ENCODE measurements at regions not wholly inside any gene's neighbourhood (a gene's known extent, or its start where the extent isn't known, plus 50 kb on each side); places are given as distances from the start of the nearest gene placed in this dataset.
A peak's percentile ranks its signal among the peaks of the same experiment; 100 is the strongest.

DNA sequence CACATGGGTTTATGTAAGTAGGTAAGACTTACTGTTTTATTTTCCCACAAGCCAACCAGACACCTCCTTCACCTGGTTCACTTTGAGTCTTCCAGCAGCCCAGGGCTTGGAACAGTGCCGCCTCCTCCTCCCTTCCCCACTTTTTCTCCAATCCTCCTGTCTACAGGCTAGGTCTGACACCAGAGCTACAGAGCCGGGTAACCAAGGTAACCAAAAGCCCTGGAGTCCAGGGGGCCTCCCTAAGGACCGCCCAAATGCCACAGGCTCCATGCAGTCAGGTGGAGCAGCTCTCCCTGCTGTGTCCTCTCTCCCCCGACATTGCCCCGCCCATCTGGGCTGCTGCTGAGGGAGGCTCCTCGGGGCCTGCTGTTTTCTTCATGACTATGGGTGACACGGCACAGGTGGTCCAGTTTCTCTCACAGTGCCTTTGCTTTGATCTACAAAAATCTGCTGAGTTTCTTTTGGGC is 138.0 kb upstream of the EFNA5 start:
- no peak for DNase-seq (ENCODE audit: low spot score)

DNA sequence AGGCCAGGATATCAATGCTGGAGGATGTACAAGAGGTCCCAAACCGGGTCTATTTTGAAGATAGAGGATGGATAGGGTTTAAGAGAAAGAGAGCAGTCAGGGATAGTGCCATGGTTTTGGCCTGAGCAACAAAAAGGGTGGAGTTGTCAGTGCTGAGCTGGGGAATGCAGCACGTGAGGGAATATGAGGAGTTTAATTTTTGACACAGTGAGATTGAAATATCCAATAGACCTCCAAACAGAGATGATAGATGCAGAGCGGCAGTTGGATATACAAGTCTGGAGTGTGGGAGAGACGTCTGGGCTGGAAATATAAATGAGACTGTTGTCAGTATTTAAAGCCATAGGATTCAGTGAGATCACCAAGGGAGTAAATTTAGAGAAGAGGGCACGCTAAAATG is 136.7 kb upstream of the EFNA5 start:
- DNase-seq (ENCODE audit: low spot score): no peak

DNA sequence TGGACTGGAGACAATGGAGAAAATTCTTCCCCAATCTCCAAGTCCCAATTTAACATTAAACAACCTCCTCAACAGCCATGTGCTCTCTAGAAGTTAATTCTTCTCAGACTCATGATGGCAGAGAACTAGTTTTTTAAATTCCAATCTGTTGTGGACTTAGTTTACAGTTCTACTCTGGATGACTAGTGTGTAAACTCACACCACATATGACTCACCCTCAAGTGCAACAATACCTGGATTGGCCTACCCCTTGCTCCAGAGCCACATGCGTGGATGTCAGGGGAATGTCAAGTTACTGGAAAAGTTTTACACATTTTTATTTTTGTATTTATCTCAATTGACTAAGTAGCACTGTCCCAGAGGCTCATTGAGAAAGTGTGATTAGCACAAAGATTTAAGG is 136.0 kb upstream of the EFNA5 start:
- DNase-seq (ENCODE audit: low spot score): peak; percentile 25

DNA sequence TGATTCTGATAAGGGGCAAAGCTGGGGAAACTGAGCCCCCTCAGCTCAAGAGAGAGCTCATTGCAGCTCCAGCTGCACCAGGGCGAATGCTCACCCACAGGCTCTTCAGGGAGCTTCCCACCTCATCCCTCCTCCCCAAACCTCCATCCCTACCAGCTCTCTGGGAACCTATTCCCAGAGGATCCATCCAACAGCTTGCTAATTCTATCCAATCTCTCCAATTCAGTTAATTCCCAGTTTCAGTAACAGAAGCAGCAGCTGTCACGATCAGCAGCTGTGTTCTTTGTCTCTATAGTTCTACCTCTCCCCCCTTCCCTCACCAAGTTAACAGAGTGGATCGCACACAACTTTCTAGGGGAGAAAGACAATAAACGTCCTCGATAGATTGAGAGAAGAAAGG is 135.5 kb upstream of the EFNA5 start:
- no peak for DNase-seq (ENCODE audit: low spot score)

DNA sequence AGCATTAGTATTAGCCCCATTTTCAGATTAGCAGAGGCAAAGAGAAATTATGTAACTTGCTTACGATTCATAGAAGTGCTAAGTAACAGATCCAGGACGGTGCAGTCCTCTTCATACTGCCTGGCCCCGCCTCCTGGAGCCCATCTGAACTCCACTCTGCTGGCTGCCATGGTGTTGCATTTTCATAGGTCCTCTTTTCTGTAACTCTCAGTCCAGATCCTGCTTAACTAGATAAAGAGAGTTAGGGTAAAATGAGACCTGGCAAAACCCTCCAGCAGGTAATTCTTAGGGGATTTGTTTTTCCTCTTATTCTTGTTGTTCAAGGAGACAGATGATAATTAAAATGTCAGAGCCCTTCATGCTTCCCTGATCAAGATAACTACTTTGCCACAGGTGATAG is 135.1 kb upstream of the EFNA5 start:
- no peak for DNase-seq (ENCODE audit: low spot score)

DNA sequence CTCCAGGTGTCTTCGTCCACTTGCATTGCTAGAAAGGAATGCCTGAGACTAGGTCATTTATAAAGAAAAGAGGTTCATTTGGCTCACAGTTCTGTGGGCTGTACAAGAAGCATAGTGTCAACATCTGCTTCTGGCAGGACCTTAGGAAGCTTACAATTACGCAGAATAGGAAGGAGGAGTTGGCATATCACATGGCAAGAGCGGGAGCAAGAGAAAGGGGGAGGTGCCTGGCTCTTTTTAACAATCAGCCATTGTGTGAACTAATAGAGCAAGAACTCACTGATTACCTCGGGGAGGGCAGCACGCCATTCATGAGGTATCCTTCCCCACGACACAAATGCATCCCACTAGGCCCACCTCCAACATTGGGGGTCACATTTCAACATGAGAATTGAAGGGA is 134.4 kb upstream of the EFNA5 start:
- DNase-seq (ENCODE audit: low spot score): no peak

DNA sequence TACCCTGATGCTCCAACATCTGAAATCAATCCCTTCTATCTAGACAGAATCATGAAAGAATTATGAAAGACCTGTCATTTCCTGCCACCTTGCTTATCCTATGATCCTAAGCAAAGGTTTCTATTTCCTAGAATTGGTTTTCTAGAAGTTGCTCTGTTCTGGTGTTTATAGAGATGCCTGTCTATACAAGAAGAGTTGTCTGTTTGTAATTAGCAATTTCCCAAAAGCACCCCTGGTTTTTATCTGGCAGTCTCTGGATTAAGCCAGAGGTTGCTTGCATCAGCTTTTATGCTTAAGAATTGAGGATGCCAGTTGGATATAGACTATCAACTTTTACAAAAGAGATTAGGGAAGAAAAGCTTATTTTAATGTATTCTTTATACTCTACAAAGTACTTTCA is 133.0 kb upstream of the EFNA5 start:
- no peak for DNase-seq (ENCODE audit: low spot score)

DNA sequence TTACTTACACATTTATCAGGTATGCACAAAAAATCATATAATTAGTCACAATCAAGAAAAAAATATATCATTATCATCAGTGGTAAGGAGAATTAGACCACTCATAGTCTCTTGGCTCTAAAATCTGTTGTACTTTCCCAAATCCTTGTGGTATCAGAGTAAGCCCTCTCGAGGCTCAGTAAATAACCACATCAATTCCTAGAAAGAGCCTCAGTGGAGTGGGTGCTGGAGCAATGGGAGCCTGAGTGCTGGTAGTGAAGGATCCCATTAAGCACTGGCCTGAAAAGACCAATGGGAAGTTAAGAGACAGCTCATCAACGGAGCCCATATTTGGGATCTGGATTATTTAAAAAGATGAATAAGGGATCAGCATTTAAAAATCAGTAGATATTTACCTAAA is 130.3 kb upstream of the EFNA5 start:
- DNase-seq (ENCODE audit: low spot score): no peak

DNA sequence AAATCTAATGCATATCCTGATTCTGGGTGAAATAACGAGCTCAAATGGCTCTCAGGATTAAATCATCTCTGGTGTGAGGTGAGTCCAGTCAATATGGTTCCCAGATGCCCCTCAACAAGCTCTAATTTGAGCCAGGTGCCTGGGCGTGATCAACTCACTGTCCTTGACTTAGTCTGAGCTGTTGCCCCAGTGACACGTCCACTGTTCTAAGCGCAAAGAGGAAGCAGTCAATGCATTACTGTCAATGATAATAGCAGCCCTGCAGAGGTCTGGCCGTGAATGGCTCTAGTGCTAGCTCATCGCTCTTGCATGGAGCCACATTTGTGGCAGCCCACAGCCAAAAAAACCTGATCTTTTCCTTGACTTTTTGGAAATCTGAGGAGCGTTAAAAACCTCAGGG is 128.6 kb upstream of the EFNA5 start:
- DNase-seq (ENCODE audit: low spot score): no peak

DNA sequence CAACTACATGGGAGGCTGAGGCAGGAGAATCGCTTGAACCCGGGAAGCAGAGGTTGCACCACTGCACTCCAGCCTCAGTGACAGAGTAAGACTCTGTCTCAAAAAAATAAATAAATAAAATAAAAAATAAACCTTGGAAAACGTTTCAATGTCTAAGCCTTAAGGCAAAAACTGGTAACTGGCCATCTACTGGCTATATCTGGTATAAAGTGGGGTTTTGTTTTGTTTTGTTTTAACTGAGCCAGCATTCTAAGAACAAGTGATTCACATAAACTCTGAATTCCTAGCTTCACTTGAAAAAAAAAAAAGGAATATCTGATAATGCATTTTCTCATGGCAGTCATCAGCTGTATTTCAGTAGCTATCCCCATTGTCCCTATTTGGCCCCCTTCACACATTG is 126.1 kb upstream of the EFNA5 start:
- no peak for DNase-seq (ENCODE audit: low spot score)

DNA sequence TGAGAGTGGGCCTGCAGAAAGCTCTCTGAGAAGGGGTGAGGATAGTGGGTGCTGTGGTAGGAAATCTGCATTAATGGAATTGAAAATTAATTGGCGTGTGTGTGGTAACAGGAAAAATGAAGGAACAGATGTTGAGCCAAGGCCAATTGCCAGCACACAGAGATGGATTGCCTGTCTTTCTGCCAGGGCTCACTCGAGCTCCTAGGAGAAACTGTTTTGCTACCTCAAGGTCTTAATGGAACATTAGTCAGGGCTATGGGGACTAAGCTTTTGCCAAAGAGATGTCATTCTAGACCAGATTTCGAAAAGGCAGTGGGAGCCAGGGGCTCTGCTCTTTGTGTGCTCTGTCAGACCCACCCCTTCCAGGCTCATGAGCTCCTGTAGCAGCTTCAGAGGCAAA is 124.0 kb upstream of the EFNA5 start:
- DNase-seq (ENCODE audit: low spot score): no peak

DNA sequence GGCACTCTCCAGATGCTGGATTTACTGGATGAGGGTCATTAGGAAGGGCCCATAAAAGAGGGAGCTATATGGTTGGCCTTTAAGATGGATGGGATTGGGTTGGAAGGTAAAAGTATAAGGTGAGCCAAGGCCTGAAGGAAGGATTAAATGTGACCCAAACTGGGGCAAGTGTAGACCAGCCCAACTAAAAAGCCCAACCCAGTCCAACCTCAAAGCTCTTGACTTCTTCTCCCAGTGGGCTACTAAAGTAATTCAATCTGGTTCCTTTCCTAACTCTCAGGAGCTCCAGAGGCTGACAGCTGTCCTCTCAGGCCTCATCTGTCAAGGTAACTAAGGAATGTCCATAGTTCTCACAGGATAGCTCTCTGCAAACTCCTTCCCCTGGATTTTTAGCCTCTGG is 122.2 kb upstream of the EFNA5 start:
- no peak for DNase-seq (ENCODE audit: low spot score)

DNA sequence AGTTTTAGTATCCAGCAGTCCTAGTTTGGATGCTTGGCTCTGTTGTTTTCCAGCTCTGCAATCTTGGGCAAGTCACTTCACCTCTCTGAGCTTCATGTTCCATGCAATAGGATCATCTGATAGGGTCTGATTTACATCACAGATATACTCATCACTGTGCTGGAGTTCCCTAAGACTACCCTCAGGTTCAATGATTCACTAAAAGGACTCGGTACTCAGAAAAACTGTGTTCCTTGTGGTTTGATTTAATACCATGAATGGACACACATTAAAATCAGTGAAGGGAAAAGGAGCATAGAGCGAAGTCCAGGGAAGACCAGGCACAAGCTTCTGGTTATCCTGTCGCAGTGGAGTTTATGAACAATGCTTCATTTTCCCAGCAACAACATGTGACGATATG is 119.9 kb upstream of the EFNA5 start:
- no peak for DNase-seq (ENCODE audit: low spot score)

DNA sequence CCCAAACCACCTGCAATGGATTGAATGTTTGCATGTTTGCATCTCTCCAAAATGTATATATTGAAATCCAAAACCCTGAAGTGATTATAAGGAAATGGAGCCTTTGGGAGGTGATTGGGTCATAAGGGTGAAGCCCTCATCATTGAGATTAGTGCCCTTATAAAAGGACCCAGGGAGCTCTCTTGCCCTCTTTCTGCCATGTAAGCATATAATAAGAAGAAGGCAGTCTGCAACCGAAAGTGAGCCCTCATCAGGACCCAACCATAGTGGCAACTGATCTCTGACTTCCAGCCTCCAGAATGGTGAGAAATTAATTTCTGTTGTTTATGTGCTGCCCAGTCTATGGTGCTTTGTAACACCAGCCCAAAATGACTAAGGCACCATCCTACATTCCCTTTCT is 115.7 kb upstream of the EFNA5 start:
- DNase-seq (ENCODE audit: low spot score): no peak

DNA sequence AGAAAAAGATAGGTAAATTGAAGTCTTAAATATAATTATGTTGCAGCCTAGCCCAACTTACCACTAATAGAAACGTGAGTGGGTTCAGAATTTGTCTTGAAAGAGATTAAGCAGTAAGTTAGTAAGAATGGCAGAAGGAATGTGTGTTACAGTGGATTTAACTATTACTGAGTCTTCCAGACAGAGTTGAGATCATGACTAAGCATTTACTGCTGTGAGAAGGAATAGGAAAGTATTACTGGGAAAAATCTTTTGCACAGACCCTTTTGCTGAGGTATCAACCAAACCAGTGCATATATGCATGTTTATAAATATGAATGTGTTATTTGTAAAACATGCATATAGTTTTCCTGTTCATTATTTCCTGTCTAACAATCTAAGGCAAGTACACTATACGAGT is 112.8 kb upstream of the EFNA5 start:
- DNase-seq (ENCODE audit: low spot score): no peak

DNA sequence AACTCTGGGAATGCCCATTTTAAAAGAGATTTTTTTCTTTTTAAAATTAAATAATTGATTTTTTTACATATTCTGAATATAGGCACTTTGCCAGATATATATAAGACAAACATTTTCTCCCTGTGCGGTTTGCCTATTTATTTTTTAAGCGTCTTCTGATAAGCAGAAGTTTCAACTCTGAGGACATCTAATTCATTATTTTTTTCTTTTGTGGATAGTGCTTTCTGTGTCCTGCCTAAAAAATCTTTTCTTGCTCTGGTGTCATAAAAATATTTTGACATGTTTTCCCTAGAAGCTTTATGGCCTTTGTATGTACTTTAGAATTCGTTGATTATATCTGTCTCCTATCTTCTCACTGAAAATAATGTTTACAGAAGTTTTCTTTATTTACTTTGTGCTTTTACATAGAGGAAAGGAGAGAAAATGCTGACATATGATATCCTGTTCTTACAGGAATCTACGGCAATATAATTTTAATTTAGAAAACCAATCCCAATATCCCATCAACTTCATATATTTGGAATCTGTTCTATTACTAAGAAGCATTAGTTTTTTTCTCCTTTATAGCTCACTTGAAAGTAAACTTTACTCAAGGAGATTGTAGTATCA is 111.9 kb upstream of the EFNA5 start:
- no peak for DNase-seq (ENCODE audit: low spot score)

DNA sequence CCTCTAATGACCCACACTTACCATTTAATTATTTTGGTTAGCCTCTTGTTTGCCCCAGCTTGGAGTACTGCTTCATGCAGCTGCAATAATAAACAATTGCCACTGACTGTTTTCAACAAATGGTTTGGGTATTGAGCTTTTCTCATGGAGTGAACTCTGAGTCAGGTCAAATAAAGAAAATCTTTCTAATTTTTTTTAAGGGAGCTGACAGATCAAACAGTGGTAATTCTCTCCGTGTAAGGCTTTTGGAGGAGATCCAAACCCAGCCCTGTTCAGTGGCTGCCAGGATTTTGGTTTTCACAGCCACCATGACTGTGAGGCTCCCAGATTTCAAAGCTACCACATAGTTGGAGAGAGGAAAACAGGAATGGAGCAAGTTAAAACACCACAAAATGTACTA is 110.7 kb upstream of the EFNA5 start:
- no peak for DNase-seq (ENCODE audit: low spot score)

DNA sequence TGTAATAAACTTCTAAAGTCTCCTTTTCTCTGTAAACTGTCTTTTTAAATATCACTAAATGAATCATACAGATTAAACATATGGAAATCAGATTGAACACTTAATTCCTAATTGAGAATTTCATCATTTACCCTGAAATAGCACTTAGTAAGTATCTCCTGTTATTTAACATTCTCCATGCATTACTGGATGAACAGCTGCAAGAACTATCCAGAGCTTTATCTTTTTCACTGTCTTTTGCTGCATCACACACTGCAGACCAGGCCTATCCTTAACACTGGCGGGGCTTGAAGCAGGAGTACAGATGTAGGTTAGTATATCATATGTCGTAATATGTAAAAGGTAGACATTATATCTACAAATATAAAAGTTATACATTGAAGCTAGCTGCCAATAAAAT is 108.7 kb upstream of the EFNA5 start:
- DNase-seq (ENCODE audit: low spot score): no peak

DNA sequence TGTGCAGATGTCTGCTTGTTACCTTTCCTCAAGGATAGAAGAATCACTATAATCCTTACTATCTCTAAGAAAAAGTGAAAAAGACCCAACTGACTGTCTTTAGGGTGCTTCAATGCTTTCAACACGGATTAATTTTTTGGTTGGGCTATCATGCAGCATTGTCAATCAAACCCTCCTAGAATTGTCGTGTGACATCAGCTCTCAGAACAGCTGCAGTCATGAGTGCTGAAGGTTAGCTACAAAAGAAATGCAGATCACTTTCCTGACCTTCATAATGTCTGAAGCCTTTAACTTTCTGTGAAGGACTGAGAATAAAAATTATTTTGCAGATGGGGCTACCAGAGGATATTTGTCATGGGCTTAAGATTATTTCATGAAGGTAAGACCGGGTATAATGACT is 107.9 kb upstream of the EFNA5 start:
- DNase-seq (ENCODE audit: low spot score): no peak

DNA sequence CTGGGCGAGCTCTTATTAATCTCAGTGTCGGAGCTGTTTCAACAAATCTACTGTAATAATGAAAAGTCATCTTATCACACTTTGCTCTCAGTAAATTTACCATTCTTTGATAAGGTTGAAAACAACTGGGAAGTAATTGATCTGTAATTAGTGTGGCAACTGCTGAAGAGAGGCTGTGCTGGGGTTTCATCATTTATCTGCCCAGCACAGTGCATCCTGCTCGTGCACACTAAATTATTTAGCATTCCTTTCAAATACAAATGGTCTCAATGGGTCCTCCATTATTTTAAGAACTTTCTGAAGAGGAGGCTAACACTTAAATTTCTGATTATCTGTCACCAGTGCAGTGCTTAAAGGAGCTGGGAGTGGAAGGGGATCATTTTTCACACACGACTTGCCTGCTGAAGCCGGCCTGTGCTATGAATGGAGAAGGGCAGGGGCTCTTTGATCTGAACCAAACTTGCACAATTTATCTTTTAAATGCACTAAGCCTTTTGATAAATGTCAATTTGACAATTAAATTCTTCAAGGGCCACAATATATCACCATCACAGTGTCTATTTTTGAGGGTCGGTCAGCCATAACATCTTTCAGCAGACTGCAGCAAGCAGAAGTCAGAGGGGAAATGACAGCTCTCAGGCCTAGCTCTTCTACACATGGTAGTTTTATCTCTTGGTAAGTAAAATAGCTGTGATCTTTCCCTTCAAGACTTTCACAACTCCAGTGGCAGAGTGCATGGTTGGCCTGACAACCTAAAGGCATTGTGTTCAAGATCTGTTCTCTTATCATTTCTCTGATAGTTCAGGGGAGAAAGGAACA is 106.4 kb upstream of the EFNA5 start:
- no peak for DNase-seq (ENCODE audit: low spot score)

DNA sequence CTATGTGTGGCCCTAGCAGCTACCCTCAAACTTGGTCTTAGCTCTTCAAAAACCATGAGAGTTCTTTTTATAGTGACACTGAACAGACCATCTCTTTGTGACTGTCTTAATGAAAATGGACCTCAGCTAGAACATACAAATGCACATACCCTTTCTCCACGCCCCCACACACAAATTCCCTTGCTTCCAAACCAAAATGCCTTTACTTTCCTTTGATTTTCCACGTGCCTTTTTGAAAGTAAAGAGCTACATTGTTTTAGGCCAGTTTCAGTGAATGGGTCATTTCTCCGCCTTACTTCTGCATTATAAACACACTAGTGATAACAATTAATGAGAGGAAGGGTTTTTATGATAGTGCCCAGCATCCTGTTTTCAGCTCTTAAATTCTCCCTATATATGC is 105.8 kb upstream of the EFNA5 start:
- no peak for DNase-seq (ENCODE audit: low spot score)

DNA sequence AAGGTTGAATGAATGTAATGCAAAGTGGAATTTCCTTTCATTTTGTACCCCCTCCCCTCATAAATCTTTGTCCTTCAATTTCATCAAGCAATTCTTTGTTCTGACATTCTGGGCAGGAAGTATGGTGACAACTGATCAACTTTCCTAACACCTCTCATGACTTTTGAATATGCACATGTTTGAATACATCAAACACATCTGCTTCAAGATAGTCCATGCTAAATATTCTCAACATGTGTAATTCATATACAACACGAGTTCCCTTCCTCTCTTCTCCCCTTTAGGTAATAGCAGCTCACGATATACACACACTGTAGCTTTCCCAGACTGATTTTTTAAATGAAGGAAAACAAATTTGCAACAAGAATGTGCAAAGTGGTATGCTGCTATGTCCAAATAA is 103.6 kb upstream of the EFNA5 start:
- DNase-seq (ENCODE audit: low spot score): no peak

DNA sequence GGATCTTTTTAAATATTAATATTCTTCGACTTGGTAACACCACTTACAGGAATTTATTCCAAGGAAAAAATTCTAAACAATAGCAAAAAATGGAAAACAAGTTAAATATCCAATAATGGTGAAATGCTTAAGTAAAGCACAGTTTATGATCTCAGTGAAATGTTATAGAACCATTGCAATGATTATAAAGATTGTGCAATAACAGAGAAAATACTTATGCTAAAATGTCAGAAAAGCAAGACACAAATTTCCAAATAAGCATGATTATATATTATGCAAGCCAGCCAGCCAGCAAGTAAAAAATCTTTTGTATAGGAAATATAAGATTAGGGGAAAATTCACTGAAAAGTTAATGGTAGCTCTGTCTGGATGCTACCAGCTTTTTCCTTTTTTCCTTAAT is 102.7 kb upstream of the EFNA5 start:
- no peak for DNase-seq (ENCODE audit: low spot score)

Measured in mucosa of gallbladder (tissue), 1 donor.